ENCODE measurements at regions not wholly inside any gene's neighbourhood (a gene's known extent, or its start where the extent isn't known, plus 50 kb on each side); places are given as distances from the start of the nearest gene placed in this dataset.

DNA sequence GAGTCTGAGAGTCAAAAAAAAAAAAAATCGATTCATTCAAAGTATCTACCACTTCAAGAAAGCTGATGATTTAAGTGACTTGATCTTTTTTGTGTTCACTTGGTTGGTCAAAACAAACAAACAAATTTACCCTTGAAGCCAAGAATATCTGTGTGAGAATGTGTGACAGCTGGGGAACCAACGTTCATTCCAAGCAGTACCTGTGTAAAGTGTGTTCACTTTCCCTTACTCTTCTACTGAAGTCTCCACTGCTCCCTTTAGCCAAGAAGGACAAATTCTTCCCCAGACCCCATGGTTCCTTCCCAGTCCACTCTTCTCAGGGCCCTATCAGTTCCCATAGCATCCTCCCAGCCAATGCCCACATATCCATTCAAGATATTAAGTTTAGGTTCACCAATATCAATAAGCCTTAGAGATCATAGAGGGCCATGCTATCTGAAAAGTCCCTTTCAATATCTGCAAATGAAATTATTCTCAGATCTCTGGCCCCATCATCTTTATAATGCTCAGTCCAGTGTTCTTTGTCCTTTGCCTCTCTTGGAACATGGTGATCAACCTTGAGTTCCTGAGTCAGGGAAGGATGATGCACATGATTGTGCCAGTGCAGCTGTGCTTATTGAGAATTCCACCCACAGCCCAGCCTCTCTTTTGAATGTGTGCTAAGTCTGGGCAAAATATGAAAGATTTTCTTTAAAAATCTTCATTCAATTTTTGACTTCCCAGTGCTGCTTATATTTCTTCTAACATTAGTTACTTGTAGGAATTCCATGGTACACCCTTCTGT, 82.8 kb upstream of the DTNA start:
- TF ChIP-seq POLR2AphosphoS5 (IDR thresholded peaks at IDR 0.05; ENCODE audit: low read depth, low read length) (no peak), FOXP2 (optimal IDR thresholded peaks at IDR 0.05; ENCODE audit: borderline replicate concordance, extremely low read depth, extremely low read length, insufficient read depth) (no peak), TAF1 (IDR thresholded peaks at IDR 0.05; ENCODE audit: borderline replicate concordance, insufficient read depth, low read length) (no peak), SIN3A (IDR thresholded peaks at IDR 0.05; ENCODE audit: borderline replicate concordance, insufficient read depth, low read length) (no peak)
- TF ChIP-seq, protein P1, sequence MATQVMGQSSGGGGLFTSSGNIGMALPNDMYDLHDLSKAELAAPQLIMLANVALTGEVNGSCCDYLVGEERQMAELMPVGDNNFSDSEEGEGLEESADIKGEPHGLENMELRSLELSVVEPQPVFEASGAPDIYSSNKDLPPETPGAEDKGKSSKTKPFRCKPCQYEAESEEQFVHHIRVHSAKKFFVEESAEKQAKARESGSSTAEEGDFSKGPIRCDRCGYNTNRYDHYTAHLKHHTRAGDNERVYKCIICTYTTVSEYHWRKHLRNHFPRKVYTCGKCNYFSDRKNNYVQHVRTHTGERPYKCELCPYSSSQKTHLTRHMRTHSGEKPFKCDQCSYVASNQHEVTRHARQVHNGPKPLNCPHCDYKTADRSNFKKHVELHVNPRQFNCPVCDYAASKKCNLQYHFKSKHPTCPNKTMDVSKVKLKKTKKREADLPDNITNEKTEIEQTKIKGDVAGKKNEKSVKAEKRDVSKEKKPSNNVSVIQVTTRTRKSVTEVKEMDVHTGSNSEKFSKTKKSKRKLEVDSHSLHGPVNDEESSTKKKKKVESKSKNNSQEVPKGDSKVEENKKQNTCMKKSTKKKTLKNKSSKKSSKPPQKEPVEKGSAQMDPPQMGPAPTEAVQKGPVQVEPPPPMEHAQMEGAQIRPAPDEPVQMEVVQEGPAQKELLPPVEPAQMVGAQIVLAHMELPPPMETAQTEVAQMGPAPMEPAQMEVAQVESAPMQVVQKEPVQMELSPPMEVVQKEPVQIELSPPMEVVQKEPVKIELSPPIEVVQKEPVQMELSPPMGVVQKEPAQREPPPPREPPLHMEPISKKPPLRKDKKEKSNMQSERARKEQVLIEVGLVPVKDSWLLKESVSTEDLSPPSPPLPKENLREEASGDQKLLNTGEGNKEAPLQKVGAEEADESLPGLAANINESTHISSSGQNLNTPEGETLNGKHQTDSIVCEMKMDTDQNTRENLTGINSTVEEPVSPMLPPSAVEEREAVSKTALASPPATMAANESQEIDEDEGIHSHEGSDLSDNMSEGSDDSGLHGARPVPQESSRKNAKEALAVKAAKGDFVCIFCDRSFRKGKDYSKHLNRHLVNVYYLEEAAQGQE (IDR thresholded peaks at IDR 0.05; ENCODE audit: insufficient read depth in 1 of 2, low read depth in 2 of 2, low read length in 2 of 2): no peak

DNA sequence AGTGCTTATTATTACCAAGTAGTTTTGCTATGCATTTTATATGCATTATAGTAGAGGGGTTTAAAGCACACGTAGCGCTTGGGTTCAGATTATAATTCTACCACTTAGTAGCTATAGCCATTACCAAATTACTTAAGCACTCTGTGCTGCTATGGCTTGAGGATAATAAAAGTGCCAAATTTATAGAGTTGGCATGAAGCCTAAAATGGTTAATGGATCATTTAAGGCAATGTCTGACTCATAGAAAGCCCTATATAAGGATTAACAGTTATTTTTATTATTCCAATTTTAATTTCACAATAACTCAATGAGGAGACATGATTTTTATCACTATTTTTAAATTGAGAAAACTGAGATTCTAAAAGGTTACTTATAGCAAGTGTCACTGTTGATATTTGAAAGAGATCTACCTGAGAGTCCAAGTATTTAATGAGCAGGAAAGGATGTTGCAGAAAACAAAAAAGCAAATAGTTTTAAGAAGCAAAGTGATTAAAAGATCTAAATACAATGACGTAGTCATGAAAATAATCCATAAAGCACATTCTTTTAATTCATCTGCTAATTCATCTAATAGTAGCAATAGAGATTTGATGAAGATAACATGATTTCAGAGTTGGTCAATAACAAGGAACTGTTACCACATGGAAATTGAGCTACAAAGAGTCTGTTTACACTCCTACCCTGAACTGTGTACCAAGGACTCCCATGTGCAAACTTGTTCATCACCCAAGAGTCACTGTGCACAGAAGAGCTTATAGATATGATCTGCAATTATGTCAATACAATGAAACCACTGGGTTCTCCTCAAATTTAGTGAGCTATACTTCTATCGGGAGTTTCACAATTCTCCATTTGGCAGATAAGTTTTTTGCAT, 78.8 kb upstream of the DTNA start:
- no peak for TF ChIP-seq SIN3A (IDR thresholded peaks at IDR 0.05; ENCODE audit: borderline replicate concordance, insufficient read depth, low read length)
- TF ChIP-seq TAF1 (IDR thresholded peaks at IDR 0.05; ENCODE audit: borderline replicate concordance, insufficient read depth, low read length): no peak
- TF ChIP-seq, protein P1 (IDR thresholded peaks at IDR 0.05; ENCODE audit: insufficient read depth in 1 of 2, low read depth in 2 of 2, low read length in 2 of 2): no peak

DNA sequence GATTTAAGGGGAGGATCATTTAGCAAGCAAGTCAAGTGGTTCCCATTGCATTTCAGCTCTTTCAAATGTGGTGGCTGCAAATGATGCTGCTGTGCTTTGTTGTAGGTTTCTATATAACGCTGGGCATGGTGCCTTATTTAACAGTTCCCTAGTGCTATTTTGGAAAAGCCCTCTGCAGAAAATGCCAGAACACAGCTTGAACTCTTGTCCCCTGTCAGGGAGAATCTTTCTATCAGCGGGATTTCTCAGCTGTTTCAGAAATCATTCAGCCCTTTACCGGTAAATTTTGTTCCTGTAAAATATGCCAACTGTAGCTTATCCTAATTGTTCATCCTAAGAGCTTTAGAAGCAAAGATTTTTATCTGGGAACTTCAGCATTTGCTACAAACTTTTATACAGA, 77.8 kb upstream of the DTNA start:
- no peak for TF ChIP-seq FOXP2 (optimal IDR thresholded peaks at IDR 0.05; ENCODE audit: borderline replicate concordance, extremely low read depth, extremely low read length, insufficient read depth)
- TF ChIP-seq TAF1 (IDR thresholded peaks at IDR 0.05; ENCODE audit: borderline replicate concordance, insufficient read depth, low read length): no peak
- TF ChIP-seq POLR2AphosphoS5 (IDR thresholded peaks at IDR 0.05; ENCODE audit: low read depth, low read length): no peak

DNA sequence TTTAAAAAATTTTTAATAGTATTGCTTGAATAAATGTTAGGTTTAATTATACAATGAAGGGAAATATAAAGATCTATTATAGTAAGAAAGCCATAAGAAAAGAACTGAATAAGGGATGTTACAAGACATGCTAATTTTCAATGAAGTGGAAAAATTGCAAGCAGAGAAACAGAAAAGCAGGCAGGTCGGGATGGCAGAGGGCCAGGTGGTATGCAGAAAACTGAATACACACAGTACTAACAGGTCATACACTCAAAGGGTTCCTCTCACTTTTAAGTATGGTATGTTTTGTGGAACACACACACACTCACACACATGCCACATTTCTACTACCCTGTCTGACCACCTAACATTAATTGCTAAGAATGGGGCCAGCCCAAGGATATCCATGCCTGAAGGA, 76.7 kb upstream of the DTNA start:
- TF ChIP-seq TAF1 (IDR thresholded peaks at IDR 0.05; ENCODE audit: borderline replicate concordance, insufficient read depth, low read length) (no peak), FOXP2 (optimal IDR thresholded peaks at IDR 0.05; ENCODE audit: borderline replicate concordance, extremely low read depth, extremely low read length, insufficient read depth) (no peak), POLR2AphosphoS5 (IDR thresholded peaks at IDR 0.05; ENCODE audit: low read depth, low read length) (no peak), SIN3A (IDR thresholded peaks at IDR 0.05; ENCODE audit: borderline replicate concordance, insufficient read depth, low read length) (no peak)
- TF ChIP-seq, protein P1 (IDR thresholded peaks at IDR 0.05; ENCODE audit: insufficient read depth in 1 of 2, low read depth in 2 of 2, low read length in 2 of 2): no peak

DNA sequence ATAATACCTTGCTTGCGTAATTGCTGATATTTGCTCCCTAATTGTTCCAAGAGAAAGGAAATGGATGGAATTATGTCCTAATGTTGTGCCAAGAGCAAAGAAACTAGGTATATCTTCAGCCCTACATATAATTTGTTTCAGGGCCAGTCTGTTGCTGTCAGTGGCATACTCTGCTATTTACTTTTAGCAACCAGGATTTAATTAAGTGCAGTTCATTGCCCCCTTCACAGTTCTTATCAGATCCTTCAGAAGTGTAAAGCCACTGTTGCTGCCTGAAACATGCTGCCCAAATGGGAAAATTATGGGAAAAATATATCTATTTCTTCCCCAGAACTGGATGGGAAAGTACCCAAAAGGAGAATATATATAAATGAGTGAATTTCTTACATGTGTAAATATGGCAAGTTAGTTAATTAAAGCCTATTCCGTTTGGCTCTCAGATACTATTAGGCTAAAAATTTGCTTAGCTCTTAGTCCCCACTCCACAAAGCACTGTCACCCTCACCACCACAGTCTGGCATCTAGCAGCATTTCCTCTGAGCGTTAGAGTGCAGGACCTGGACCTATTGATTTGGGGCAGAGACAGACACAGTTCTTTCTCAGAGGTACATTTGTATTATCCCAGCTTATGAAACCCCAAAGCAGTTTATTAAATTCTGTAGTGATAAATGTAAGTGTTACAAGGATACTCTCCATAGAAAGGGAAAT, 72.8 kb upstream of the DTNA start:
- no peak for TF ChIP-seq SIN3A (IDR thresholded peaks at IDR 0.05; ENCODE audit: borderline replicate concordance, insufficient read depth, low read length)
- TF ChIP-seq FOXP2 (optimal IDR thresholded peaks at IDR 0.05; ENCODE audit: borderline replicate concordance, extremely low read depth, extremely low read length, insufficient read depth): no peak
- TF ChIP-seq TAF1 (IDR thresholded peaks at IDR 0.05; ENCODE audit: borderline replicate concordance, insufficient read depth, low read length): no peak
- TF ChIP-seq, protein P1 (IDR thresholded peaks at IDR 0.05; ENCODE audit: insufficient read depth in 1 of 2, low read depth in 2 of 2, low read length in 2 of 2): no peak
- no peak for TF ChIP-seq POLR2AphosphoS5 (IDR thresholded peaks at IDR 0.05; ENCODE audit: low read depth, low read length)

All from PFSK-1 (cell line).